GM12892 (cell line): ENCODE measurements at regions not wholly inside any gene's neighbourhood (a gene's known extent, or its start where the extent isn't known, plus 50 kb on each side); places are given as distances from the start of the nearest gene placed in this dataset.

Source experiments
- DNase-seq: peaks from one replicate; pipeline ENCODE4 v3.0.0; 2011; ENCODE audit not compliant: insufficient read length
- FAIRE-seq: peaks from 2 replicates; lab custom pipeline; 2011; peaks lifted over from hg19 to GRCh38; lab: Jason Lieb, UNC
- POLR2A ChIP-seq: IDR thresholded peaks from 2 replicates; pipeline ENCODE4 v1.6.1; 2011; ENCODE audit warnings: low read depth, low read length, control low read depth
- POLR2AphosphoS5 ChIP-seq: IDR thresholded peaks from 2 replicates; pipeline ENCODE4 v1.6.1; 2011; ENCODE audit warnings: low read depth, low read length, control low read depth
- TAF1 ChIP-seq: IDR thresholded peaks from 2 replicates; pipeline ENCODE4 v1.6.1; 2011; ENCODE audit warnings: low read depth, mild to moderate bottlenecking, control low read depth, low read length, borderline replicate concordance

DNA sequence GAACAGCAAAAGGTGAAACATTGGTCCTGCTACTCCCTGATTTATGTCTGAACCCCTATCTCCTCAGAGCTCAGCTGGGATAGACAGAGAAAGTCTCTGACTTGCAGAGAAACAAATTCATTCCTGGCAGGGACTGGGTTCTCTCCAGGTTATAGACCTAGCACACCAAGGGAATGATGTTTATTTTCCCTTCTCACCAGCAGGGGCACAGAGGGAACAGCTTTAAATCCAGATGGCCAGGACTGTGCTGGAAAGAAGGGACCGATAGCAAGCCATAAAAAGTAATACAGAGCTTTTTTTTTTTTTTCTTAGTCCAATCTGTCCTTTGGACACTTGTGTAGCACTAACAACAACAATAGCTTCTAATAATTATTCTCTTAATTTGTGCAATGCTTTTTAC is 141.1 kb upstream of the C9orf72 start:
- TF ChIP-seq POLR2A (no peak), TAF1 (no peak), POLR2AphosphoS5 (no peak)
- no peak for FAIRE-seq
- DNase-seq: no peak

- DNase-seq (no peak), FAIRE-seq (no peak)
- TF ChIP-seq POLR2AphosphoS5 (no peak), POLR2A (no peak), TAF1 (no peak)
Measured at GRCh38 chr9:27715651-27716050, 142.4 kb upstream of the C9orf72 start.

DNA sequence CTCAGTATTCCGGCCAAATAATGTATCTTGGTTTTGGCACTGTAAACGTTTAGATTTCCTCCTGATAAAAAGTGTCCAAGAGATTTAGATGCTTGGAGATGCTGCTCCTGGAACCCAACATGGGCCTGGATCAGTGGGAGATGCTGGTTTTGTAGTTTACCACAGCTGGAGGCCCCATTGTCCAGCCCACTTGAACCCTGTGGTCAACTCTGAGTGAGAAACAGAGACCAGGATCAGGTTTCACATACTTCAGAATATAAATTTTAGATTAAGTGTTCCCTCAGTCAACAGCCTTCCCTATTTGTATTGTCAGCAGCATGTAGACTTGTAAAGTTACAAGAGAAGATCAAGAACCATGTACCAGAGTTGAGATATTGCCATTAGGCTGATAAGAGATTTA is 144.7 kb upstream of the C9orf72 start:
- no peak for DNase-seq
- no peak for TF ChIP-seq POLR2AphosphoS5
- no peak for FAIRE-seq

DNA sequence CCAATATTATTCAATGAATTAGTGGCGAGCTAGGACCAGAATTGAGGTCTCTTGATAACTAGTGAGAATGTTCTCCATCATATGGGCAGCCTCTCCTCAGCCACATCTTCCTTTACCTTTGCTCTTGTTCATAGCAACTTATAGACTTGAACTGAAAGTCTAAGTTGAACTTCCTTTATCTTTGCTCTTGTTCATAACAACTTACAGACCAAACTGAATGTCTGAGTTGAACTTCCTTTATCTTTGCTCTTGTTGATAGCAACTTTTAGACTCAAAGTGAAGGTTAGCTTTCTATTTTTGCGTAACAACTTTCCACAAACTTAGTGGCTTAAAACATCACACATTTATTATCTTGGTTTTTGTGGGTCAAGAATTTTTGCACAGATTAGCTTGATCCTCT is 146.4 kb upstream of the C9orf72 start:
- TF ChIP-seq POLR2AphosphoS5: no peak

DNA sequence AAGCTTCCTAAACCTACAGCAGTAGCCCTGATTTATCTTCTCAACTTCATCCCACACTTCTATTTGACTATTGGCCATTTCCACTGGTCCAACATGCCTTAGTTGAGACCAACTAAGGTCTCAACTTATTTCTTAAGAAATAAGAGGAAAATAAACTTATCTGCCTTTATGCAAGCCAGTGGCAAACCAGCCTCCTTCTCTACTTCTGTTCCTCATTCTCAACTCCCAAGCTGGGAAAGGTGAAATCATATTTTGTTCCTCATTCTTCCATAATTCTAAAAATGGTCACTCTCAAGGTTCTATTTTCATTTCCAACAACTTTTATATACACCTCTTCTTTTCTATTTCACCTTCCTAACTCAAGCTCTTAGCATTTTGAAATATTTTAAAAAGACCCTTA is 149.6 kb upstream of the C9orf72 start:
- TF ChIP-seq POLR2A (no peak), POLR2AphosphoS5 (no peak), TAF1 (no peak)
- no peak for DNase-seq
- FAIRE-seq: no peak

More for the DNA sequence above, 146.4 kb upstream of the C9orf72 start:
- no peak for FAIRE-seq
- DNase-seq: no peak

GRCh38 chr9:27726244-27727081 is 153.2 kb upstream of the C9orf72 start:
- no peak for DNase-seq
- TF ChIP-seq POLR2AphosphoS5: no peak
- TF ChIP-seq POLR2A: no peak
- TF ChIP-seq TAF1: no peak
- peak; percentile 81 for FAIRE-seq

DNA sequence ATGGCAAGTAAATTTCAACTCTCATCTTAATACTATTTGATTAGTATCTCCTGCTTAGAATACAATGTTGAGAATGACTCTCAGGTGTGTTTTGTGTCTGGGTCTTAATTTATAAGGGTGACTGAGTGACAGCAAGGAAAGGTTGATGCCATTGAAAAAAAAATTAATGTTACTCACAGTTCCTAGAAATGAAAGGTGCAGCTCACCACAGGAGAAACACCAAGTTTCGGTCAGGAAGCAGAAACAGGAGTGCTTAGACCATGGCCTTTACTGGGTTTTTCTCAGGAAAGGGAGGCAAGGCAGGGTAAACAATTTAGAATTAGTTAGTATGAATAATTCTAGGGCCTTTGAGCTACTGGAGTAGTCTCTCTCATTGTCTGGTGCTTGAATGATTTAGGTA is 159.2 kb upstream of the C9orf72 start:
- TF ChIP-seq POLR2A (no peak), TAF1 (no peak), POLR2AphosphoS5 (no peak)
- DNase-seq (no peak), FAIRE-seq (no peak)

DNA sequence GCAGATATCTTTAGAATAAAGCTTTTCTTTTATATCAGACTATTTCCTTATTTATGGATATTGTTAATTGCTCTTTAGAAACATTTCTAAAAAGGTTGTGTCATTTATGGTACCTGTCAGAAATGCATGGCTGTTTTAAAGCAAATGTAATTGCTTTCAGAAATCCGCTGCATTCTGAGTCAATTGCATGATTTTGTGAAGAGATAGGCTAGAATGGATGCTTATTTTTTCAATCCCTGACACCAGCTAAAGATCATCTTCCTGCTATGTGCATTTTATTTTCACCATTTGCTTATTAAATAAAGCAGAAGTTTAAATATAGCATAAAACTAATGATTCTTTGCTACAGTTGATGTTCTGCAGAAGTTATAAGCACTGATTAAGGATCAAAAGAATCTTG is 170.2 kb upstream of the C9orf72 start:
- no peak for FAIRE-seq
- TF ChIP-seq POLR2AphosphoS5 (no peak), POLR2A (no peak), TAF1 (no peak)
- DNase-seq: no peak

- no peak for TF ChIP-seq POLR2A
- TF ChIP-seq POLR2AphosphoS5: no peak
- TF ChIP-seq TAF1: no peak
- DNase-seq (no peak), FAIRE-seq (no peak)
Measured at GRCh38 chr9:27747450-27747849, 174.2 kb upstream of the C9orf72 start.

GRCh38 chr9:27749838-27750237 is 176.6 kb upstream of the C9orf72 start:
- FAIRE-seq: no peak

GRCh38 chr9:27750566-27750965 is 177.3 kb upstream of the C9orf72 start:
- DNase-seq: no peak
- TF ChIP-seq POLR2A (no peak), POLR2AphosphoS5 (no peak), TAF1 (no peak)
- FAIRE-seq: no peak

More at GRCh38 chr9:27749838-27750237, 176.6 kb upstream of the C9orf72 start:
- no peak for DNase-seq
- TF ChIP-seq POLR2AphosphoS5: no peak
- TF ChIP-seq TAF1: no peak
- no peak for TF ChIP-seq POLR2A

GRCh38 chr9:27752069-27752468 is 178.8 kb upstream of the C9orf72 start:
- no peak for TF ChIP-seq POLR2AphosphoS5
- no peak for FAIRE-seq
- DNase-seq: no peak

GRCh38 chr9:27755846-27756245 is 182.6 kb upstream of the C9orf72 start:
- DNase-seq: no peak
- TF ChIP-seq POLR2A (no peak), POLR2AphosphoS5 (no peak), TAF1 (no peak)
- FAIRE-seq: no peak
